Liver (tissue), 3 donors: ENCODE measurements at regions not wholly inside any gene's neighbourhood (a gene's known extent, or its start where the extent isn't known, plus 50 kb on each side); places are given as distances from the start of the nearest gene placed in this dataset.

Experiments used
- FOXA1 ChIP-seq: IDR thresholded peaks from 2 replicates; pipeline ENCODE4 v1.6.1; 2016; ENCODE audit warnings: antibody characterized with exemption
- GABPA ChIP-seq, 2 donors: IDR thresholded peaks in 1 of 2; conservative IDR thresholded peaks in 1 of 2; 2 replicates each; pipeline ENCODE4 v1.6.1; 2016; ENCODE audit warnings: antibody characterized with exemption in 2 of 2, mild to moderate bottlenecking in 1 of 2, moderate library complexity in 1 of 2
- HNF4A ChIP-seq, 2 donors: conservative IDR thresholded peaks; 2 replicates each; pipeline ENCODE4 v1.6.1; 2016; ENCODE audit warnings: antibody characterized with exemption in 2 of 2, mild to moderate bottlenecking in 2 of 2
- HNF4G ChIP-seq: IDR thresholded peaks from 2 replicates; pipeline ENCODE4 v1.6.1; 2016; ENCODE audit warnings: antibody characterized with exemption
- JUND ChIP-seq, 2 donors: IDR thresholded peaks; 2 replicates each; pipeline ENCODE4 v1.6.1; 2016; ENCODE audit warnings: antibody characterized with exemption in 2 of 2
- RAD21 ChIP-seq, 2 donors: IDR thresholded peaks; 2 replicates each; pipeline ENCODE4 v1.6.1; 2016; ENCODE audit warnings: antibody characterized with exemption in 2 of 2, mild to moderate bottlenecking in 2 of 2
- RXRA ChIP-seq, 2 donors: IDR thresholded peaks; 2 replicates each; pipeline ENCODE4 v1.6.1; 2017 to 2018; ENCODE audit warnings: antibody characterized with exemption in 2 of 2, mild to moderate bottlenecking in 1 of 2
- SP1 ChIP-seq: IDR thresholded peaks from 2 replicates; pipeline ENCODE4 v1.6.1; 2018; ENCODE audit warnings: antibody characterized with exemption, mild to moderate bottlenecking
- TAF1 ChIP-seq: conservative IDR thresholded peaks from 2 replicates; pipeline ENCODE4 v1.6.1; 2016; ENCODE audit warnings: antibody characterized with exemption, mild to moderate bottlenecking
- YY1 ChIP-seq: IDR thresholded peaks from 2 replicates; pipeline ENCODE4 v1.6.1; 2016; ENCODE audit warnings: antibody characterized with exemption, mild to moderate bottlenecking
- TF ChIP-seq, protein P1 (sequence below): fragments of 150-350 bp; IDR thresholded peaks from 2 replicates; pipeline ENCODE4 v1.5.1; 2017; ENCODE audit warnings: improper control_type of control experiment, low read depth, low read length; ENCODE audit not compliant: missing input control
- TF ChIP-seq, protein P2 (sequence below): IDR thresholded peaks from 2 replicates; pipeline ENCODE4 v1.6.1; 2016; ENCODE audit warnings: antibody characterized with exemption
- TF ChIP-seq, protein P3 (sequence below): IDR thresholded peaks from 2 replicates; pipeline ENCODE4 v1.6.1; 2016; ENCODE audit warnings: antibody characterized with exemption
- donor health status: healthy.
- donor health status: healthy.

DNA sequence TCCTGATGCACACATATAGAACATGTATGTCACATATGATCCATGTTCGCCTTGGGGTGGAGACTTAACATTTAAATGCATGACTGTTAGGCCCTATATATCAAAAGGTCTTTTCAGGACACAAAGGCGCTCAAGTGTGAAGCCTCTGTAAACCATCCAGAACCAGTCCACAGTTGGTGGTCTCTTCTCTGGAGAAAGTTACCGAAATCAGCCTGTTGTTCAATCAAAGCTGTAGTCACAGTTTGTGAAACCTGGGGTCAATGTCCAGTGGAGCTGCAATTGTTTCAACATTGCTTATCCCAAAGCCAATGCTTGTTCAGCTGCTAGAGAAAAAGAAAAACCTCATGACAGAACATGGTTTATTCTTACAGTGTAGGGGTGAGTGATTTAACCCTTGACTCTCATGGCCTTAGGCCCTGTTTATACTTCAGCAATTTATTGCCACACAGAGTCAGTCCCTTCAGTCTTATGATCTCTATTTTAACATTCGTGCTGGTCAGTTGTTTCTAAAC lies 193.6 kb upstream of the CST7 start:
- TF ChIP-seq FOXA1, result peak; percentile 6
- TF ChIP-seq, protein P1, sequence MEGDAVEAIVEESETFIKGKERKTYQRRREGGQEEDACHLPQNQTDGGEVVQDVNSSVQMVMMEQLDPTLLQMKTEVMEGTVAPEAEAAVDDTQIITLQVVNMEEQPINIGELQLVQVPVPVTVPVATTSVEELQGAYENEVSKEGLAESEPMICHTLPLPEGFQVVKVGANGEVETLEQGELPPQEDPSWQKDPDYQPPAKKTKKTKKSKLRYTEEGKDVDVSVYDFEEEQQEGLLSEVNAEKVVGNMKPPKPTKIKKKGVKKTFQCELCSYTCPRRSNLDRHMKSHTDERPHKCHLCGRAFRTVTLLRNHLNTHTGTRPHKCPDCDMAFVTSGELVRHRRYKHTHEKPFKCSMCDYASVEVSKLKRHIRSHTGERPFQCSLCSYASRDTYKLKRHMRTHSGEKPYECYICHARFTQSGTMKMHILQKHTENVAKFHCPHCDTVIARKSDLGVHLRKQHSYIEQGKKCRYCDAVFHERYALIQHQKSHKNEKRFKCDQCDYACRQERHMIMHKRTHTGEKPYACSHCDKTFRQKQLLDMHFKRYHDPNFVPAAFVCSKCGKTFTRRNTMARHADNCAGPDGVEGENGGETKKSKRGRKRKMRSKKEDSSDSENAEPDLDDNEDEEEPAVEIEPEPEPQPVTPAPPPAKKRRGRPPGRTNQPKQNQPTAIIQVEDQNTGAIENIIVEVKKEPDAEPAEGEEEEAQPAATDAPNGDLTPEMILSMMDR, result no peak
- TF ChIP-seq, protein P2, sequence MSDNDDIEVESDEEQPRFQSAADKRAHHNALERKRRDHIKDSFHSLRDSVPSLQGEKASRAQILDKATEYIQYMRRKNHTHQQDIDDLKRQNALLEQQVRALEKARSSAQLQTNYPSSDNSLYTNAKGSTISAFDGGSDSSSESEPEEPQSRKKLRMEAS, result peak; percentile 47
- TF ChIP-seq YY1, result peak; percentile 60
- TF ChIP-seq SP1, result peak; percentile 93
- TF ChIP-seq RXRA (IDR thresholded peaks at IDR 0.05), result peak; percentile 78 to 84
- TF ChIP-seq GABPA (IDR thresholded peaks at IDR 0.05 in 1 of 2, conservative IDR thresholded peaks at IDR 0.05 in 1 of 2), result peak in 1 of 2 donors; percentile 15
- TF ChIP-seq, protein P3, sequence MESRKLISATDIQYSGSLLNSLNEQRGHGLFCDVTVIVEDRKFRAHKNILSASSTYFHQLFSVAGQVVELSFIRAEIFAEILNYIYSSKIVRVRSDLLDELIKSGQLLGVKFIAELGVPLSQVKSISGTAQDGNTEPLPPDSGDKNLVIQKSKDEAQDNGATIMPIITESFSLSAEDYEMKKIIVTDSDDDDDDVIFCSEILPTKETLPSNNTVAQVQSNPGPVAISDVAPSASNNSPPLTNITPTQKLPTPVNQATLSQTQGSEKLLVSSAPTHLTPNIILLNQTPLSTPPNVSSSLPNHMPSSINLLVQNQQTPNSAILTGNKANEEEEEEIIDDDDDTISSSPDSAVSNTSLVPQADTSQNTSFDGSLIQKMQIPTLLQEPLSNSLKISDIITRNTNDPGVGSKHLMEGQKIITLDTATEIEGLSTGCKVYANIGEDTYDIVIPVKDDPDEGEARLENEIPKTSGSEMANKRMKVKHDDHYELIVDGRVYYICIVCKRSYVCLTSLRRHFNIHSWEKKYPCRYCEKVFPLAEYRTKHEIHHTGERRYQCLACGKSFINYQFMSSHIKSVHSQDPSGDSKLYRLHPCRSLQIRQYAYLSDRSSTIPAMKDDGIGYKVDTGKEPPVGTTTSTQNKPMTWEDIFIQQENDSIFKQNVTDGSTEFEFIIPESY, result peak; percentile 75
- TF ChIP-seq HNF4A (conservative IDR thresholded peaks at IDR 0.05), result peak; percentile 98 to 99
- peak; percentile 44 to 66 for TF ChIP-seq JUND (IDR thresholded peaks at IDR 0.05)
- no peak for TF ChIP-seq TAF1
- TF ChIP-seq RAD21 (IDR thresholded peaks at IDR 0.05), result peak; percentile 49 to 51
- TF ChIP-seq HNF4G, result peak; percentile 95
